K562 (cell line): ENCODE measurements at regions not wholly inside any gene's neighbourhood (a gene's known extent, or its start where the extent isn't known, plus 50 kb on each side); places are given as distances from the start of the nearest gene placed in this dataset.

Source experiments
- ATAC-seq: fragments of 200-7000 bp; cut with Tn5 transposase; 3 replicates; pipeline ENCODE4 v1.9.1; 2020; ENCODE audit warnings: moderate library complexity
- BruUV-seq: library from RNA; stranded (reverse); fragments of 400-500 nt; replicated peaks from 2 replicates; lab custom pipeline; 2021; lab: Mats Ljungman, UMichigan
- CTCF ChIA-PET: fragments of 300-600 bp; formaldehyde crosslinking; extraction: SDS; loops from one replicate; lab custom pipeline; 2021; ENCODE audit warnings: low intra/inter-chr PET ratio; lab: Yijun Ruan, JAX
- POLR2A ChIA-PET: fragments of 300-600, 350-650 bp; sonication (Branson Sonifier 250); formaldehyde crosslinking; extraction: SDS; loops from one replicate; lab custom pipeline; 2021; ENCODE audit warnings: antibody characterized with exemption, inconsistent platforms; lab: Yijun Ruan, JAX
- DNase-seq, 4 experiments: peaks; one replicate each; pipeline versions ENCODE4 v3.0.0 to v3.0.0-alpha.2; 2011 to 2018; ENCODE audit warnings: low spot score in 3 of 4, mixed read lengths in 3 of 4; ENCODE audit errors: extremely low read depth in 1 of 4
- FAIRE-seq: peaks from 2 replicates; lab custom pipeline; 2011; peaks lifted over from hg19 to GRCh38; lab: Jason Lieb, UNC
- H2AFZ ChIP-seq: 2 replicates; pipeline ENCODE4 v1.6.0; 2011; ENCODE audit warnings: low read depth, low read length, control low read depth, inconsistent platforms
- H3K27ac ChIP-seq: fragments of 200-600 bp; 3 replicates; pipeline ENCODE4 v1.8.0; 2011; ENCODE audit warnings: low read depth, mild to moderate bottlenecking, control low read depth, inconsistent platforms, low read length, moderate library complexity, mixed read lengths; ENCODE audit errors: extremely low read depth
- H3K27me3 ChIP-seq, 2 experiments: fragments of 300-600 bp in 1 of 2; 2 replicates in 1 of 2; 3 replicates in 1 of 2; pipeline versions ENCODE4 v1.6.0 to v1.8.0; 2011; ENCODE audit warnings: inconsistent platforms in 2 of 2, low read length in 2 of 2, mild to moderate bottlenecking in 1 of 2, mixed read lengths in 1 of 2, moderate library complexity in 1 of 2; ENCODE audit not compliant: control insufficient read depth in 2 of 2, insufficient read depth in 2 of 2
- H3K36me3 ChIP-seq: fragments of 300-600 bp; 3 replicates; pipeline ENCODE4 v1.8.0; 2011; ENCODE audit warnings: mild to moderate bottlenecking, low read length, inconsistent platforms; ENCODE audit not compliant: control insufficient read depth, insufficient read depth
- H3K4me1 ChIP-seq, 2 experiments: fragments of 200-600 bp in 1 of 2; replicated peaks in 1 of 2; 2 replicates in 1 of 2; 3 replicates in 1 of 2; pipeline versions ENCODE4 v1.5.1 to v1.8.0; 2011; ENCODE audit warnings: inconsistent platforms in 2 of 2, low read length in 2 of 2, mild to moderate bottlenecking in 1 of 2, mixed read lengths in 1 of 2, moderate library complexity in 1 of 2; ENCODE audit not compliant: control insufficient read depth in 2 of 2, insufficient read depth in 2 of 2
- H3K4me2 ChIP-seq: 2 replicates; pipeline ENCODE4 v1.6.1; 2011; ENCODE audit warnings: low read length, control low read depth, inconsistent platforms, mixed read lengths; ENCODE audit not compliant: insufficient read depth
- H3K4me3 ChIP-seq: fragments of 200-600 bp; sonication (generic), shearing (Covaris generic); 2 replicates; pipeline ENCODE4 v1.5.1; 2016; ENCODE audit warnings: control low read depth, inconsistent platforms
- H3K79me2 ChIP-seq: fragments of 200-600 bp; 3 replicates; pipeline ENCODE4 v1.8.0; 2011; ENCODE audit warnings: low read length, inconsistent platforms; ENCODE audit not compliant: control insufficient read depth, insufficient read depth
- H3K9ac ChIP-seq, 2 experiments: 2 replicates each; pipeline versions ENCODE4 v1.6.0 to v1.6.1; 2011; ENCODE audit warnings: low read depth in 2 of 2, low read length in 2 of 2, control low read depth in 1 of 2, inconsistent platforms in 1 of 2, mild to moderate bottlenecking in 1 of 2, mixed read lengths in 1 of 2; ENCODE audit not compliant: insufficient read depth in 1 of 2
- H3K9me1 ChIP-seq: one replicate; pipeline ENCODE4 v1.6.0; 2011; ENCODE audit warnings: inconsistent platforms, mild to moderate bottlenecking, low read length, moderate library complexity; ENCODE audit not compliant: control insufficient read depth, insufficient read depth
- H3K9me3 ChIP-seq: replicated peaks from 2 replicates; pipeline ENCODE4 v1.5.1; 2011; ENCODE audit warnings: low read depth, low read length, inconsistent platforms; ENCODE audit not compliant: control insufficient read depth, insufficient read depth
- H4K20me1 ChIP-seq: replicated peaks from 2 replicates; pipeline ENCODE4 v1.6.1; 2011; ENCODE audit warnings: low read length, inconsistent platforms, mixed read lengths; ENCODE audit not compliant: control insufficient read depth, insufficient read depth
- DMBX1 ChIP-seq: fragments of 250-450 bp; sonication (Bioruptor Pico); IDR thresholded peaks from 2 replicates; pipeline ENCODE4 v1.8.0; 2022; ENCODE audit warnings: inconsistent platforms, mild to moderate bottlenecking, moderate library complexity, borderline replicate concordance
- WGBS: fragments of 100-300 bp; shearing (Covaris generic); methylation state at CpG from one replicate; pipeline ENCODE4 v1.1.6; 2016; ENCODE audit warnings: low coverage, mixed read lengths; ENCODE audit not compliant: insufficient coverage; ENCODE audit errors: missing lambda C conversion rate; 5-methylcytosine and 5-hydroxymethylcytosine counted together
- in situ Hi-C: fragments of 300-500 bp; cut with MboI; formaldehyde crosslinking; loops from 4 replicates; pipeline ENCODE4 v1.15.0; 2018; ENCODE audit warnings: inconsistent platforms, mixed read lengths
- intact Hi-C: fragments of 100-400 bp; cut with micrococcal nuclease; formaldehyde crosslinking; loops from 2 replicates; pipeline ENCODE4 v1.14.2; 2022
- TF ChIP-seq, protein P1 (sequence below): IDR thresholded peaks from 2 replicates; pipeline ENCODE4 v1.6.1; 2016; ENCODE audit warnings: missing genetic modification characterization, missing compliant biosample characterization

DNA sequence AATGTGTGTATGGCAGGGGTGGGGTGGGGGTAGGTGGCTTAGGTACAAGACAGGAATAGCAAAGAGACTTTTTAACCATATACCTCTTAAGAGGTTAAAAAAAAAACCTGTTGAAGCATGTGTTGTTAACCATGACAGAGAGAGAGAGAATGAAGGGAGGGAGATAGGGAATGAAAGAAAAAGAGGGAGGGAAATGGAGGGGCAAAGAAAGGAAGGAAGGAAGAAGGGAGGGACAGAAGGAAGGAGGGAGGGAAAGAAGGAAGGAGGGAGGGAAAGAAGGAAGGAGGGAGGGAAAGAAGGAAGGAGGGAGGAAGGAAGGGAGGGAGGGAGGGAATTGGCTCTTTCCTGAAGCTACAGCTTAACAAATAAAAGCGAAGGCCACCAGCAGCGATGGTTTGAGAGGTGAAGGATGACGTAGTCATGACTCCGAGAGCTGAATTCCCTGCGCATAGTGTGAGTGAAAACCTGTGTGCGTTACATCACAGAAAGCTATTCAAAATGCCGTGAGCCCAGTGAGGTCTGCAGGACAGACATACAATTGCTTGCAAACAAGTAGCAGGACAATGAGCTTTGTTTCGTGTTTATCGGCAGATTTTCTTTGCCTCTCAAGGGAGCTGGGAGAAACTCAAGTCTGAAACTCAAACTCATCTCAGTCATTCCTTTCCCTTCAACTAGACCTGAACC lies 88.6 kb upstream of the NEDD9 start:
- Histone ChIP-seq H3K9ac (no peak overlapping the region), H2AFZ (no peak overlapping the region), H3K4me1 (no peaks in the 10 kb centered on the region), H3K79me2 (no peaks in the 10 kb centered on the region), H3K27me3 (peaks cover 0 to 22% of the 10 kb centered on the region in 2 experiments; a peak in 2 of 5 replicates), H3K27ac (no peak overlapping the region), H3K9me1 (no peaks in the 10 kb centered on the region), H3K4me3 (no peak overlapping the region), H3K9me3 (no peaks in the 10 kb centered on the region; the same call in 1 of the 2 replicates), H4K20me1 (no peaks in the 10 kb centered on the region), H3K36me3 (no peaks in the 10 kb centered on the region), H3K4me2 (no peak overlapping the region)
- ChIA-PET POLR2A (no interaction called here), CTCF (interaction anchor here (0.6 kb wide), 1 partner anchor 145 kb away, joined by 3 read pairs; no protein-coding TSS in a partner anchor)
- TF ChIP-seq, protein P1, sequence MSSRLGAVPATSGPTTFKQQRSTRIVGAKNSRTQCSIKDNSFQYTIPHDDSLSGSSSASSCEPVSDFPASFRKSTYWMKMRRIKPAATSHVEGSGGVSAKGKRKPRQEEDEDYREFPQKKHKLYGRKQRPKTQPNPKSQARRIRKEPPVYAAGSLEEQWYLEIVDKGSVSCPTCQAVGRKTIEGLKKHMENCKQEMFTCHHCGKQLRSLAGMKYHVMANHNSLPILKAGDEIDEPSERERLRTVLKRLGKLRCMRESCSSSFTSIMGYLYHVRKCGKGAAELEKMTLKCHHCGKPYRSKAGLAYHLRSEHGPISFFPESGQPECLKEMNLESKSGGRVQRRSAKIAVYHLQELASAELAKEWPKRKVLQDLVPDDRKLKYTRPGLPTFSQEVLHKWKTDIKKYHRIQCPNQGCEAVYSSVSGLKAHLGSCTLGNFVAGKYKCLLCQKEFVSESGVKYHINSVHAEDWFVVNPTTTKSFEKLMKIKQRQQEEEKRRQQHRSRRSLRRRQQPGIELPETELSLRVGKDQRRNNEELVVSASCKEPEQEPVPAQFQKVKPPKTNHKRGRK, result peak; percentile 54; the same call in 1 of the 2 replicates
- no peak for TF ChIP-seq DMBX1 (CRISPR knock-in tag)
- WGBS, result 2% methylated on average over 9 of the region's 9 CpGs
- in situ Hi-C loops, result no loop called here
- DNase-seq (no peak), FAIRE-seq (no peak), ATAC-seq (no peak)
- intact Hi-C loops, result no loop called here
- no TSS peak for BruUV-seq
